H9 (cell line): ENCODE measurements at regions not wholly inside any gene's neighbourhood (a gene's known extent, or its start where the extent isn't known, plus 50 kb on each side); places are given as distances from the start of the nearest gene placed in this dataset.
A peak's percentile ranks its signal among the peaks of the same experiment; 100 is the strongest.
"Not testable (repeated sequence)": the region's sequence is repeated elsewhere in the genome, so short reads cannot be mapped to it uniquely, and the experiment has no call there.

Source experiments
- DNase-seq: peaks from one replicate; pipeline ENCODE4 v3.0.0-alpha.2; 2017
- H2AFZ ChIP-seq: one replicate; pipeline ENCODE4 v1.6.1; 2013; ENCODE audit warnings: mild to moderate bottlenecking, low read length, control low read depth, moderate library complexity
- H2AK5ac ChIP-seq: 2 replicates; pipeline ENCODE4 v1.6.1; 2013; ENCODE audit warnings: low read length, control low read depth, mixed read lengths; ENCODE audit not compliant: insufficient read length
- H2BK120ac ChIP-seq: one replicate; pipeline ENCODE4 v1.6.1; 2013; ENCODE audit warnings: low read depth, mild to moderate bottlenecking, low read length, control low read depth, inconsistent platforms; ENCODE audit not compliant: poor library complexity, severe bottlenecking
- H2BK12ac ChIP-seq: 2 replicates; pipeline ENCODE4 v1.6.1; 2013; ENCODE audit warnings: low read length, control low read depth, mixed read lengths, low read depth; ENCODE audit not compliant: insufficient read length
- H2BK15ac ChIP-seq: 2 replicates; pipeline ENCODE4 v1.6.1; 2013; ENCODE audit warnings: low read depth, low read length, control low read depth
- H2BK20ac ChIP-seq: one replicate; pipeline ENCODE4 v1.6.1; 2013; ENCODE audit warnings: low read depth, mild to moderate bottlenecking, low read length, control low read depth, inconsistent platforms; ENCODE audit not compliant: poor library complexity, severe bottlenecking
- H2BK5ac ChIP-seq: 2 replicates; pipeline ENCODE4 v1.6.1; 2013; ENCODE audit warnings: low read length, control low read depth, mixed read lengths; ENCODE audit not compliant: insufficient read length
- H3K14ac ChIP-seq: 2 replicates; pipeline ENCODE4 v1.6.1; 2013; ENCODE audit warnings: low read length, control low read depth; ENCODE audit not compliant: insufficient read depth
- H3K18ac ChIP-seq: 2 replicates; pipeline ENCODE4 v1.6.1; 2013; ENCODE audit warnings: low read depth, mild to moderate bottlenecking, mixed read lengths, low read length, control low read depth; ENCODE audit not compliant: insufficient read length
- H3K23ac ChIP-seq: 2 replicates; pipeline ENCODE4 v1.6.1; 2013; ENCODE audit warnings: low read length, control low read depth, mixed read lengths, low read depth; ENCODE audit not compliant: insufficient read length
- H3K23me2 ChIP-seq: 2 replicates; pipeline ENCODE4 v1.6.1; 2013; ENCODE audit warnings: low read depth, mild to moderate bottlenecking, mixed read lengths, low read length, control low read depth; ENCODE audit not compliant: insufficient read length, poor library complexity, severe bottlenecking
- H3K27ac ChIP-seq: 2 replicates; pipeline ENCODE4 v1.5.1; 2013; ENCODE audit warnings: low read length, control low read depth, mixed read lengths, low read depth; ENCODE audit not compliant: insufficient read length
- H3K27me3 ChIP-seq: 2 replicates; pipeline ENCODE4 v1.6.1; 2013; ENCODE audit warnings: low read length, control low read depth, inconsistent platforms; ENCODE audit not compliant: insufficient read depth
- H3K4ac ChIP-seq: 2 replicates; pipeline ENCODE4 v1.6.1; 2013; ENCODE audit warnings: low read depth, mild to moderate bottlenecking, control low read depth, inconsistent platforms, low read length, moderate library complexity
- H3K4me1 ChIP-seq: 2 replicates; pipeline ENCODE4 v1.6.1; 2013; ENCODE audit warnings: low read length, control low read depth, inconsistent platforms; ENCODE audit not compliant: insufficient read depth
- H3K4me2 ChIP-seq: 2 replicates; pipeline ENCODE4 v1.6.1; 2013; ENCODE audit warnings: low read length, control low read depth, mixed read lengths; ENCODE audit not compliant: insufficient read length, insufficient read depth
- H3K56ac ChIP-seq: 2 replicates; pipeline ENCODE4 v1.6.1; 2013; ENCODE audit warnings: low read depth, mild to moderate bottlenecking, mixed read lengths, low read length, control low read depth; ENCODE audit not compliant: insufficient read length
- H3K79me1 ChIP-seq: 2 replicates; pipeline ENCODE4 v1.6.1; 2013; ENCODE audit warnings: low read depth, mild to moderate bottlenecking, moderate library complexity, low read length, control low read depth, inconsistent platforms; ENCODE audit not compliant: insufficient read depth, poor library complexity, severe bottlenecking
- H3K79me2 ChIP-seq: 2 replicates; pipeline ENCODE4 v1.6.1; 2013; ENCODE audit warnings: low read length, control low read depth, inconsistent platforms; ENCODE audit not compliant: insufficient read depth
- H3K9ac ChIP-seq: 2 replicates; pipeline ENCODE4 v1.6.1; 2013; ENCODE audit warnings: low read length, control low read depth, mixed read lengths; ENCODE audit not compliant: insufficient read length; ENCODE audit errors: extremely low read depth
- H3K9me3 ChIP-seq: one replicate; pipeline ENCODE4 v1.6.1; 2013; ENCODE audit warnings: low read depth, low read length, inconsistent platforms; ENCODE audit not compliant: control insufficient read depth
- H3T11ph ChIP-seq: one replicate; pipeline ENCODE4 v1.6.1; 2013; ENCODE audit warnings: mild to moderate bottlenecking, low read length, control low read depth, inconsistent platforms
- H4K20me1 ChIP-seq: one replicate; pipeline ENCODE4 v1.6.1; 2013; ENCODE audit not compliant: control insufficient read depth, insufficient read length, insufficient read depth
- H4K5ac ChIP-seq: 2 replicates; pipeline ENCODE4 v1.6.1; 2013; ENCODE audit warnings: low read depth, mild to moderate bottlenecking, mixed read lengths, low read length, control low read depth; ENCODE audit not compliant: insufficient read length
- H4K8ac ChIP-seq: replicated peaks from 2 replicates; pipeline ENCODE4 v1.6.1; 2013; ENCODE audit warnings: low read length, control low read depth, mixed read lengths, low read depth; ENCODE audit not compliant: insufficient read length
- H4K91ac ChIP-seq: 2 replicates; pipeline ENCODE4 v1.6.1; 2013; ENCODE audit warnings: low read depth, mild to moderate bottlenecking, moderate library complexity, mixed read lengths, low read length, control low read depth; ENCODE audit not compliant: insufficient read length
- H3K27ac Mint-ChIP-seq, 3 experiments: 2 replicates in 2 of 3; 3 replicates in 1 of 3; pipeline ENCODE4 v1.8.0; 2020 to 2021; ENCODE audit warnings: mixed read lengths in 3 of 3, mild to moderate bottlenecking in 1 of 3, moderate library complexity in 1 of 3
- H3K27me3 Mint-ChIP-seq: 2 replicates; pipeline ENCODE4 v1.8.0; 2021; ENCODE audit warnings: low read depth, mild to moderate bottlenecking, moderate library complexity, mixed read lengths
- H3K36me3 Mint-ChIP-seq, 3 experiments: 2 replicates in 2 of 3; 3 replicates in 1 of 3; pipeline ENCODE4 v1.8.0; 2020 to 2021; ENCODE audit warnings: low read depth in 3 of 3, mixed read lengths in 3 of 3; ENCODE audit not compliant: insufficient read depth in 1 of 3
- H3K4me1 Mint-ChIP-seq, 2 experiments: 2 replicates each; pipeline ENCODE4 v1.8.0; 2020; ENCODE audit warnings: mixed read lengths in 2 of 2
- H3K4me3 Mint-ChIP-seq, 2 experiments: 2 replicates in 1 of 2; 3 replicates in 1 of 2; pipeline ENCODE4 v1.8.0; 2020 to 2021; ENCODE audit warnings: mild to moderate bottlenecking in 2 of 2, mixed read lengths in 2 of 2, moderate library complexity in 1 of 2
- H3K9me3 Mint-ChIP-seq, 2 experiments: 2 replicates in 1 of 2; 3 replicates in 1 of 2; pipeline ENCODE4 v1.8.0; 2020; ENCODE audit warnings: mild to moderate bottlenecking in 2 of 2, mixed read lengths in 2 of 2, moderate library complexity in 1 of 2
- WGBS: extraction: QIAGEN DNeasy Blood & Tissue Kit; methylation state at CpG from one replicate; pipeline ENCODE4 v1.1.7; 2013; ENCODE audit warnings: missing lambda C conversion rate, low lambda C conversion rate, mixed read lengths; ENCODE audit not compliant: insufficient read length; ENCODE audit errors: extremely low coverage; 5-methylcytosine and 5-hydroxymethylcytosine counted together

DNA sequence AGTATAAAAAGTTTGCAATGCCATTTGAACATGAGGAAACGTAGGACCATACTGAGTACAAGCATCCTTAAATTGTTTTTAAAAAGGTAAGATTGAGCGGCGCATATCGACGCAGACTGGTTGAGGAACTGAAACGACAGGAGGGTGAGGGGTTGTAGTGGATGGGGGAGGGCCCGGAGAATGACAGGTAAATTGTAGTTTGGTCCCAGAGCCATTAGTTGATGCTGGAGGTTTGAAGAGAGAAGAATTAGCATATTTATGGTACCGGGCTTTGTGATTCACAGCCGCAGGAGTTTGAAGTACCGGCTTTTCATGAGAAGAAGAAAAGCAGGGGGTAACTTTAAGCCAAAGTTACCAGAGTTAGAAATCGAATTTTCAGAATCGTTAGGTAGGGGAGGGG, 179.5 kb downstream of the OTOP1 start:
- not testable (repeated sequence) for H3T11ph ChIP-seq, H2AK5ac ChIP-seq, H3K23me2 ChIP-seq, H3K23ac ChIP-seq, H2BK120ac ChIP-seq, H3K18ac ChIP-seq, H3K9me3 Mint-ChIP-seq, H4K8ac ChIP-seq, H3K27me3 Mint-ChIP-seq, H4K5ac ChIP-seq, H3K79me2 ChIP-seq, H3K4me1 ChIP-seq, H2BK12ac ChIP-seq, H2BK20ac ChIP-seq, H2BK5ac ChIP-seq, H3K14ac ChIP-seq, H3K4ac ChIP-seq, H3K9me3 ChIP-seq, H3K56ac ChIP-seq, H4K20me1 ChIP-seq, H3K27me3 ChIP-seq, H2BK15ac ChIP-seq, H4K91ac ChIP-seq, H2AFZ ChIP-seq, H3K79me1 ChIP-seq
- Mint-ChIP-seq H3K4me3 (peak overlapping the region; percentile 83 to 86), H3K36me3 (peaks cover 33 to 38% (median 34%) of the 10 kb centered on the region in 3 experiments), H3K4me1 (peaks cover 34 to 40% of the 10 kb centered on the region in 2 experiments), H3K27ac (peak overlapping the region; percentile 89 to 98 (median 94))
- Histone ChIP-seq H3K4me2 (peak overlapping the region; percentile 29), H3K9ac (peak overlapping the region; percentile 76), H3K27ac (peak overlapping the region; percentile 74)
- peak; percentile 70 for DNase-seq
- no CpG with 5 or more reads among the region's 12 CpGs for WGBS

DNA sequence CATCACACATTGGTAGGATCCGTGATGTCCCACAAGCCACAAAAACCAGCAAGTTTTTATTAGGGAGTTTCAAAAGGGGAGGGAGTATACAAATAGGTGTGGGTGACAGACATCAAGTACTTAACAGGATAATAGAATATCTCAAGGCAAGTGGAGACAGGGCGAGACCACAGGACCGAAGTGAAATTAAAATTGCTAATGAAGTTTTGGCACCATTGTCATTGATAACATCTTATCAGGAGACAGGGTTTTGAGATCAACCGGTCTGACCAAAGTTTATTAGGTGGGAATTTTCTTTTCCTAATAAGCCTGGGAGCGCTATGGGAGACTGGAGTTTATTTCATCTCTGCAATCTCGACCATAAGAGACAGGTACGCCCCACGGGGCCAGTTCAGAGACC, 178.5 kb downstream of the OTOP1 start:
- H3K4me3 Mint-ChIP-seq, result peak overlapping the region; percentile 83 to 86
- H3K36me3 Mint-ChIP-seq, result peaks cover 23 to 27% (median 24%) of the 10 kb centered on the region in 3 experiments
- H3K4me2 ChIP-seq, result peak overlapping the region; percentile 29
- H2AK5ac ChIP-seq, DNase-seq, H3K9me3 Mint-ChIP-seq, H2BK15ac ChIP-seq, H2BK120ac ChIP-seq, H3K9me3 ChIP-seq, H3K23me2 ChIP-seq, H3K9ac ChIP-seq, H4K8ac ChIP-seq, H3K79me1 ChIP-seq, H3K27me3 Mint-ChIP-seq, H2BK12ac ChIP-seq, H3K23ac ChIP-seq, H2AFZ ChIP-seq, H3K27me3 ChIP-seq, H3T11ph ChIP-seq, H4K5ac ChIP-seq, H4K20me1 ChIP-seq, H3K14ac ChIP-seq, H3K18ac ChIP-seq, H2BK5ac ChIP-seq, H3K27ac ChIP-seq, H4K91ac ChIP-seq, H2BK20ac ChIP-seq, H3K4ac ChIP-seq, H3K4me1 ChIP-seq, H3K79me2 ChIP-seq, H3K56ac ChIP-seq: not testable (repeated sequence)
- WGBS, result no CpG with 5 or more reads among the region's 8 CpGs
- H3K27ac Mint-ChIP-seq, result peak overlapping the region; percentile 52 to 94 (median 88); a peak in 5 of 7 replicates
- H3K4me1 Mint-ChIP-seq, result peaks cover 29 to 40% of the 10 kb centered on the region in 2 experiments
